ENCODE measurements at regions not wholly inside any gene's neighbourhood (a gene's known extent, or its start where the extent isn't known, plus 50 kb on each side); places are given as distances from the start of the nearest gene placed in this dataset.

DNA sequence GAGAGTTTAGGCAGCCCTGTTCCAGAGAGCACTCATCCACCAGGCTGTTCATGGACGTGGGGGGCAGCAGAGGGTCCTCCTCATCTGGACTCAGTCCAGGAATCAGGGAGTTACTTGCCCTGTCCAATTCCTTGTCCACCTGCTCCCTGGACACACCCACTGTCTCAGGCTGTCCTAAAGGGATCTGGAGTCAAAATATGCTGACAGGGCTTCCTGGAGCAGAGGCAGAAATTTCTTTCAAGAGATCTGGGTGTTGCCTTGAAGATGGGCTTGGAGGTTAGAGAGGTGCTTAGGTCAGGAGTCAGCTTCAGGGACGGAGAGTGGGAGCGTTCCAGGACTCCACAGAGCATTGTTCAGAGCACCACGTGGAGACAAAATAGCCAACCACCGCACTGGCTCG lies 65.8 kb upstream of the SHISA2 start:
- no peak for TF ChIP-seq EZH2 (IDR thresholded peaks at IDR 0.05; ENCODE audit: borderline replicate concordance, low read length)
- TF ChIP-seq, protein P1, sequence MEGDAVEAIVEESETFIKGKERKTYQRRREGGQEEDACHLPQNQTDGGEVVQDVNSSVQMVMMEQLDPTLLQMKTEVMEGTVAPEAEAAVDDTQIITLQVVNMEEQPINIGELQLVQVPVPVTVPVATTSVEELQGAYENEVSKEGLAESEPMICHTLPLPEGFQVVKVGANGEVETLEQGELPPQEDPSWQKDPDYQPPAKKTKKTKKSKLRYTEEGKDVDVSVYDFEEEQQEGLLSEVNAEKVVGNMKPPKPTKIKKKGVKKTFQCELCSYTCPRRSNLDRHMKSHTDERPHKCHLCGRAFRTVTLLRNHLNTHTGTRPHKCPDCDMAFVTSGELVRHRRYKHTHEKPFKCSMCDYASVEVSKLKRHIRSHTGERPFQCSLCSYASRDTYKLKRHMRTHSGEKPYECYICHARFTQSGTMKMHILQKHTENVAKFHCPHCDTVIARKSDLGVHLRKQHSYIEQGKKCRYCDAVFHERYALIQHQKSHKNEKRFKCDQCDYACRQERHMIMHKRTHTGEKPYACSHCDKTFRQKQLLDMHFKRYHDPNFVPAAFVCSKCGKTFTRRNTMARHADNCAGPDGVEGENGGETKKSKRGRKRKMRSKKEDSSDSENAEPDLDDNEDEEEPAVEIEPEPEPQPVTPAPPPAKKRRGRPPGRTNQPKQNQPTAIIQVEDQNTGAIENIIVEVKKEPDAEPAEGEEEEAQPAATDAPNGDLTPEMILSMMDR (conservative IDR thresholded peaks at IDR 0.05 in 1 of 2, IDR thresholded peaks at IDR 0.05 in 1 of 2; ENCODE audit: extremely low read depth in 1 of 2, insufficient read depth in 1 of 2, low read depth in 1 of 2, low read length in 2 of 2): no peak

Measured in mammary epithelial cell (primary cell).